OCI-LY7 (cell line): ENCODE measurements at regions not wholly inside any gene's neighbourhood (a gene's known extent, or its start where the extent isn't known, plus 50 kb on each side); places are given as distances from the start of the nearest gene placed in this dataset.

Experiments used
- BruUV-seq: library from RNA; stranded (reverse); fragments of 400-500 nt; replicated peaks from 2 replicates; lab custom pipeline; 2021; lab: Mats Ljungman, UMichigan
- CTCF ChIA-PET: fragments of 300-600 bp; sonication (Branson Sonifier 250); formaldehyde crosslinking; loops from one replicate; lab custom pipeline; 2022; ENCODE audit warnings: antibody characterized with exemption; ENCODE audit not compliant: unreplicated experiment; lab: Charles Lee
- POLR2A ChIA-PET: fragments of 300-600 bp; sonication (Branson Sonifier 250); formaldehyde crosslinking; loops from one replicate; lab custom pipeline; 2022; ENCODE audit warnings: antibody characterized with exemption; lab: Charles Lee
- DNase-seq: peaks from one replicate; pipeline ENCODE4 v3.0.0-alpha.2; 2015; ENCODE audit warnings: low spot score
- H2AFZ ChIP-seq: fragments of 200-600 bp; sonication (generic), shearing (Covaris generic); 2 replicates; pipeline ENCODE4 v1.6.1; 2014; ENCODE audit warnings: mild to moderate bottlenecking, antibody characterized with exemption, low read length, moderate library complexity
- H3K27ac ChIP-seq: fragments of 200-600 bp; sonication (generic); 2 replicates; pipeline ENCODE4 v1.5.1; 2014; ENCODE audit warnings: mixed run types, low read depth, mild to moderate bottlenecking, moderate library complexity, low read length, inconsistent platforms; ENCODE audit not compliant: poor library complexity, severe bottlenecking
- H3K36me3 ChIP-seq: fragments of 200-600 bp; sonication (generic); 2 replicates; pipeline ENCODE4 v1.6.1; 2014; ENCODE audit warnings: mild to moderate bottlenecking, antibody characterized with exemption, low read length, moderate library complexity, mixed read lengths; ENCODE audit not compliant: insufficient read depth
- H3K4me1 ChIP-seq: fragments of 200-600 bp; sonication (generic); 2 replicates; pipeline ENCODE4 v1.5.1; 2014; ENCODE audit warnings: mild to moderate bottlenecking, low read length; ENCODE audit not compliant: insufficient read depth, poor library complexity, severe bottlenecking
- H3K4me2 ChIP-seq: fragments of 200-600 bp; sonication (generic); 2 replicates; pipeline ENCODE4 v1.6.1; 2014; ENCODE audit warnings: mild to moderate bottlenecking, low read length
- H3K4me3 ChIP-seq: fragments of 200-600 bp; sonication (generic); 2 replicates; pipeline ENCODE4 v1.5.1; 2014; ENCODE audit warnings: mild to moderate bottlenecking, low read depth, low read length; ENCODE audit not compliant: poor library complexity, severe bottlenecking
- H3K79me2 ChIP-seq: fragments of 200-600 bp; sonication (generic); 2 replicates; pipeline ENCODE4 v1.6.1; 2016; ENCODE audit warnings: low read depth, mild to moderate bottlenecking, low read length, moderate library complexity, mixed read lengths; ENCODE audit not compliant: insufficient read depth
- H3K9me2 ChIP-seq: fragments of 200-600 bp; sonication (generic); 2 replicates; pipeline ENCODE4 v1.6.1; 2016; ENCODE audit warnings: mild to moderate bottlenecking, low read length, mixed read lengths; ENCODE audit not compliant: insufficient read depth
- H3K9me3 ChIP-seq: fragments of 200-600 bp; sonication (generic); 2 replicates; pipeline ENCODE4 v1.6.1; 2014; ENCODE audit warnings: mild to moderate bottlenecking, mixed run types, low read length, mixed read lengths
- H4K20me1 ChIP-seq: fragments of 200-600 bp; sonication (generic); 2 replicates; pipeline ENCODE4 v1.6.1; 2014; ENCODE audit warnings: mild to moderate bottlenecking, antibody characterized with exemption, low read length, moderate library complexity, mixed read lengths; ENCODE audit not compliant: insufficient read depth
- EZH2phosphoT487 ChIP-seq: fragments of 200-600 bp; sonication (generic); IDR thresholded peaks from 2 replicates; pipeline ENCODE4 v1.6.1; 2018; ENCODE audit warnings: low read depth, borderline replicate concordance, mild to moderate bottlenecking, mixed run types, antibody characterized with exemption, low read length, moderate library complexity, mixed read lengths
- intact Hi-C: fragments of 100-400 bp; cut with micrococcal nuclease; formaldehyde crosslinking; loops from one replicate; pipeline ENCODE4 v1.10.0; 2022; ENCODE audit not compliant: unreplicated experiment
- TF ChIP-seq, protein P1 (sequence below): fragments of 200-600 bp; sonication (generic); conservative IDR thresholded peaks from 2 replicates; pipeline ENCODE4 v1.5.1; 2014; ENCODE audit warnings: mild to moderate bottlenecking, antibody characterized with exemption, low read length, moderate library complexity, mixed read lengths

DNA sequence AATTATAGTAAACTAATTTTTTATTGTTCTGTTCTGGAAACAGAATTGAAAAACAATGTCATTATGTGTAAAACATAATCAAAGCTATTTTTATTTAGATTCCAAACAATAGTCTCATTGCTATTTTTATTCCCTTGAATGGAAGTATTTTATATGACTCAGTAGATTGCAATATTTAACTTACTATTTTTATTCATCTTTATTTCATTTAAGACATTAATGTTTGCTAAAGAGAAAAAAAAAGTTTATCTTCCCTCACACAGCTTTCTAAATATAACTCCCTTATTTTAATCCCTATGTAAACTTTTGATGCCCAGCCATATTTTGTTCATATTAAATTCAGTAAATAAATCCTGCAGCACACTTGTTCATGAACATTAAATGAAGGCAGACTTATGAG, 622.4 kb downstream of the SLC6A15 start:
- no peak overlapping the region for H3K4me2 ChIP-seq
- H2AFZ ChIP-seq: no peak overlapping the region
- no peaks in the 10 kb centered on the region for H4K20me1 ChIP-seq
- H3K4me1 ChIP-seq: no peaks in the 10 kb centered on the region
- TF ChIP-seq EZH2phosphoT487: no peak
- TF ChIP-seq, protein P1, sequence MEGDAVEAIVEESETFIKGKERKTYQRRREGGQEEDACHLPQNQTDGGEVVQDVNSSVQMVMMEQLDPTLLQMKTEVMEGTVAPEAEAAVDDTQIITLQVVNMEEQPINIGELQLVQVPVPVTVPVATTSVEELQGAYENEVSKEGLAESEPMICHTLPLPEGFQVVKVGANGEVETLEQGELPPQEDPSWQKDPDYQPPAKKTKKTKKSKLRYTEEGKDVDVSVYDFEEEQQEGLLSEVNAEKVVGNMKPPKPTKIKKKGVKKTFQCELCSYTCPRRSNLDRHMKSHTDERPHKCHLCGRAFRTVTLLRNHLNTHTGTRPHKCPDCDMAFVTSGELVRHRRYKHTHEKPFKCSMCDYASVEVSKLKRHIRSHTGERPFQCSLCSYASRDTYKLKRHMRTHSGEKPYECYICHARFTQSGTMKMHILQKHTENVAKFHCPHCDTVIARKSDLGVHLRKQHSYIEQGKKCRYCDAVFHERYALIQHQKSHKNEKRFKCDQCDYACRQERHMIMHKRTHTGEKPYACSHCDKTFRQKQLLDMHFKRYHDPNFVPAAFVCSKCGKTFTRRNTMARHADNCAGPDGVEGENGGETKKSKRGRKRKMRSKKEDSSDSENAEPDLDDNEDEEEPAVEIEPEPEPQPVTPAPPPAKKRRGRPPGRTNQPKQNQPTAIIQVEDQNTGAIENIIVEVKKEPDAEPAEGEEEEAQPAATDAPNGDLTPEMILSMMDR: no peak
- POLR2A ChIA-PET: no interaction called here
- H3K36me3 ChIP-seq: no peaks in the 10 kb centered on the region
- no peaks in the 10 kb centered on the region for H3K9me2 ChIP-seq
- H3K9me3 ChIP-seq: no peaks in the 10 kb centered on the region
- no peak overlapping the region for H3K4me3 ChIP-seq
- no peak for DNase-seq
- BruUV-seq: no TSS peak
- CTCF ChIA-PET: no interaction called here
- no peak overlapping the region for H3K27ac ChIP-seq
- H3K79me2 ChIP-seq: no peaks in the 10 kb centered on the region
- intact Hi-C loops: no loop called here

GRCh38 chr12:84277986-84278385, 634.6 kb downstream of the SLC6A15 start:
- H3K4me2 ChIP-seq: no peak overlapping the region
- TF ChIP-seq, protein P1: no peak
- TF ChIP-seq EZH2phosphoT487: no peak
- CTCF ChIA-PET: no interaction called here
- intact Hi-C loops: no loop called here
- no peak overlapping the region for H3K27ac ChIP-seq
- BruUV-seq: no TSS peak
- H3K36me3 ChIP-seq: no peaks in the 10 kb centered on the region
- H3K9me3 ChIP-seq: no peaks in the 10 kb centered on the region
- H3K9me2 ChIP-seq: no peaks in the 10 kb centered on the region
- no peak overlapping the region for H3K4me3 ChIP-seq
- no peaks in the 10 kb centered on the region for H3K4me1 ChIP-seq
- POLR2A ChIA-PET: no interaction called here
- no peaks in the 10 kb centered on the region for H3K79me2 ChIP-seq
- DNase-seq: no peak
- H4K20me1 ChIP-seq: no peaks in the 10 kb centered on the region
- no peak overlapping the region for H2AFZ ChIP-seq

GRCh38 chr12:84276215-84276614, 636.4 kb downstream of the SLC6A15 start:
- H2AFZ ChIP-seq: no peak overlapping the region
- no peaks in the 10 kb centered on the region for H3K79me2 ChIP-seq
- TF ChIP-seq, protein P1: no peak
- TF ChIP-seq EZH2phosphoT487: no peak
- H3K9me2 ChIP-seq: no peaks in the 10 kb centered on the region
- DNase-seq: no peak
- no TSS peak for BruUV-seq
- intact Hi-C loops: no loop called here
- no peak overlapping the region for H3K27ac ChIP-seq
- H3K4me2 ChIP-seq: no peak overlapping the region
- H4K20me1 ChIP-seq: no peaks in the 10 kb centered on the region
- no peak overlapping the region for H3K4me3 ChIP-seq
- H3K36me3 ChIP-seq: no peaks in the 10 kb centered on the region
- no peaks in the 10 kb centered on the region for H3K4me1 ChIP-seq
- ChIA-PET CTCF (no interaction called here), POLR2A (no interaction called here)
- no peaks in the 10 kb centered on the region for H3K9me3 ChIP-seq
